HG03460 (cell line): ENCODE measurements at regions not wholly inside any gene's neighbourhood (a gene's known extent, or its start where the extent isn't known, plus 50 kb on each side); places are given as distances from the start of the nearest gene placed in this dataset.
"Not testable (repeated sequence)": the region's sequence is repeated elsewhere in the genome, so short reads cannot be mapped to it uniquely, and the experiment has no call there.

Source experiments
- ATAC-seq: cut with Tn5 transposase; IDR thresholded peaks from one replicate; pipeline ENCODE4 v1.9.1; 2021; ENCODE audit not compliant: unreplicated experiment

GRCh38 chr20:50436052-50436656 lies 74.0 kb upstream of the PTPN1 start:
- ATAC-seq, result no peak

GRCh38 chr20:50436696-50437095 lies 73.5 kb upstream of the PTPN1 start:
- no peak for ATAC-seq

GRCh38 chr20:50438986-50439407 lies 71.2 kb upstream of the PTPN1 start:
- ATAC-seq, result no peak

- no peak for ATAC-seq
Observed at GRCh38 chr20:50439539-50440453, 70.4 kb upstream of the PTPN1 start.

- no peak for ATAC-seq
Observed at GRCh38 chr20:50442512-50442911, 67.7 kb upstream of the PTPN1 start.

GRCh38 chr20:50445354-50446151 lies 64.6 kb upstream of the PTPN1 start:
- ATAC-seq, result no peak

- no peak for ATAC-seq
Observed at GRCh38 chr20:50446351-50447101, 63.7 kb upstream of the PTPN1 start.

GRCh38 chr20:50447102-50447804 lies 62.9 kb upstream of the PTPN1 start:
- ATAC-seq, result no peak

GRCh38 chr20:50447817-50448216 lies 62.4 kb upstream of the PTPN1 start:
- ATAC-seq, result no peak

- ATAC-seq, result not testable (repeated sequence)
Observed at GRCh38 chr20:50448625-50449403, 61.4 kb upstream of the PTPN1 start.

GRCh38 chr20:50449738-50450492 lies 60.3 kb upstream of the PTPN1 start:
- peak; percentile 70 for ATAC-seq

- ATAC-seq, result no peak
Observed at GRCh38 chr20:50450493-50450826, 59.7 kb upstream of the PTPN1 start.

- ATAC-seq, result peak; percentile 78
Observed at GRCh38 chr20:50450881-50451752, 59.1 kb upstream of the PTPN1 start.

GRCh38 chr20:50451792-50452425 lies 58.3 kb upstream of the PTPN1 start:
- ATAC-seq, result not testable (repeated sequence)

GRCh38 chr20:50453533-50454244 lies 56.5 kb upstream of the PTPN1 start:
- no peak for ATAC-seq

- ATAC-seq, result not testable (repeated sequence)
Observed at GRCh38 chr20:50455245-50455644, 54.9 kb upstream of the PTPN1 start.
